Smooth muscle cell of the brain vasculature (primary cell): ENCODE measurements at regions not wholly inside any gene's neighbourhood (a gene's known extent, or its start where the extent isn't known, plus 50 kb on each side); places are given as distances from the start of the nearest gene placed in this dataset.
"Not testable (repeated sequence)": the region's sequence is repeated elsewhere in the genome, so short reads cannot be mapped to it uniquely, and the experiment has no call there.

Experiments
- DNase-seq: peaks from one replicate; pipeline ENCODE4 v3.0.0-alpha.2; 2012; ENCODE audit warnings: low read depth, low spot score

DNA sequence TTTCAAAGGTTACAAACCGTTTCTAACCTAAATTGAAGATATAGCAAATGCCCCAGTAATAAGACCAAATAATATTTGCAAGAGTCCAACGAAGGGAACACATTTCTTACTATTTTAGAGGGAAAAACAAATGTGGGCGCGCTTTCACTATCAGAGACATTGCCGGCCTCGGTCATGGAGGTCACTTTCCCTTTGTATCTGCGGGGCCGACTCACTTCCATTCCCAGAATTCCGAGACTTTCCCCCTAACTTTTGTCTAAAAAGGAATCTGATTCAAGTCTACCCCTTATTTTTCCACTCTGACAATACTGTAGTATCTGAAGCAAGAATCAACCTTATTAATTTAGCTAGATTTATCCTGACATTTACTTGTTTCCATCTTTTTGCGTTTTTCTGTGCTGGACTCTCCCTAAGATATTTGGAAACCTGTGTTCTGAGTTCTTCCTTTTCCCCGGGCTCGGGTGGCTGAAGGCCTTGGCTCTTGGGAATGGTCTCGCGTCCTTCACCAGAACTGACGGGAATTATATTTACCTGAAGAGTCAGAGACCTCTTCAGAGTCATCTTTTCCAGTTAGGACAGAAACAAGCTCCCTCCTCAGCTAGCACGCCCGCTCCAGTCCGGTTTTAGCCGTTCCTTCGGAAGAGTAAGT lies 71.8 kb upstream of the ZNF184 start:
- no peak for DNase-seq

DNA sequence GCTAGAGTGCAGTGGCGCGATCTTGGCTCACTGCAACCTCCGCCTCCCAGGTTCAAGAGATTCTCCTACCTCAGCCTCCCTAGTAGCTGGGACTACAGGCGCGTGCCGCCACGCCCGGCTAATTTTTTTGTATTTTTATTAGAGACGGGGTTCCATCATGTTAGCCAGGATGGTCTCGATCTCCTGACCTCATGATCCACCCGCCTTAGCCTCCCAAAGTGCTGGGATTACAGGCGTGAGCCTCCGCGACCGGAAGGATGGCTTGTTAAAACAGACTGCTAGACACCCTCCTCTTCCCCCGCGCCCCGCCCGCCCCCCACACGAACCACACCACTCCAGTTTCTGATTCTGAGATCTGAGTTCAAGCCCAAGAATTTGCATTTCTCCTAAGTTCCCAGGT lies 71.2 kb upstream of the ZNF184 start:
- DNase-seq = not testable (repeated sequence)

DNA sequence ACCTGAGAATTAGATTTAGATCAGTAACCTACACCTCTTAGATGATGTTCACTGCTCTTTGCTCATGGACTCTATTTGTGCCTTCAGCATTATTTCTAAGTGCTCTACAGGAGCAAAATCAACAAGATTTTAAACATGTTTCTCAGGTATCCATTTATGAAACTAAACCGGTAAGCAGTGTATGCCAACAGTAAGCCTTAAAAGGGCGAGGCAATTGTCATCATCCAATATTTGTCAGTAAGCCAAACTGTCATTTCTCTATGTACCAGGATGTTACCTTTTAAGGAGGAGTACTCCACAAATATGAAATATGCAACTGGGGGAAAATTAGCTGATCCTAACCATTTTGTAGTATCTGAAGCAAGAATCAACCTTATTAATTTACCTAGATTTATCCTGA lies 69.6 kb upstream of the ZNF184 start:
- DNase-seq = no peak

DNA sequence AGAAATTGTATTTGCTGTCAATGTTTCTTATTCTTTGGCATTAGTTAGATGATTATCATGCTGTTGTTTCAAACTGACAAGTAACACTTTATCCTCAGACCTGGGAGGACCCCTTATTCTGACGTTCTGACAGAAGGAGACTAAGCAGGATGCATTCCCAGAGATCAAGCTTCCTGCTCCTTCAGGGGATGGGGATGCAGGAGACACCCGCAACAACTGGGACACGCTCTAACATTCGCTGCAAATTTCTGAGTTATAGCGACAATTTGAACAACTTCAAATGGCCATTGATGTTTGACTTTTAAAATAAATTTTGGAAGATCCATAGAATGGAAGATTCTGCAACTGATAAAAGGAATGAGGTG lies 69.0 kb upstream of the ZNF184 start:
- DNase-seq = no peak

DNA sequence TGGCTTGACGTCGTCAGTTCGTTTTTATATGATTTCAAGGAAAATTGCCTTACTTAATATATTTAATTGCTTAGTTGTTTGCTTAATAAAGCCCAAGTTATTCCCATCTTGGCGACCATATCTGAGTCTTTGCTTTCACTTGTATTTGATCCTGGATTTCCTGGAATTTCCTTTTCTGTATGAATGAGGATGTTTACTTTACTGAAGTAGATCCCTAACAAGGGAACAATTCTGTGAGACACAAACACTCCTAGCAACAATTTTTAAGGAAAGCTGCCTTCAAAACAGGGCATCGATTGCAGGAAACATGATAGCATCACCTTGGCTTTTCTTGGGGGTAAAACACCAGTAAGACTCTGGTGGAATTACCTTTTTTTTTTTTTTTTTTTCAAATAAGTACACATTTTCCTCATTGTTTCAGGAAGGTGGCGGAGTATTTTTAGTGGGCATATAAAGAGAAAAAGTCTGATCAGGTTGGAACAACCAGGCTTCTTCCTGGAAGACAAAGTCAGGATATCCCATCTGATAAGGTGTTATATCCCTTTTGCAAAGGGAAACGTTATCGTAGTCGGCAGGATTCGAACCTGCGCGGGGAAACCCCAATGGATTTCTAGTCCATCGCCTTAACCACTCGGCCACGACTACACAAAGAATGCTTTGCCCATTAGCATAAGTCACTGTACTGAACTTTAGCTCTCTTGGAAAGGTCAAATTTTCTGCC lies 68.5 kb upstream of the ZNF184 start:
- no peak for DNase-seq

DNA sequence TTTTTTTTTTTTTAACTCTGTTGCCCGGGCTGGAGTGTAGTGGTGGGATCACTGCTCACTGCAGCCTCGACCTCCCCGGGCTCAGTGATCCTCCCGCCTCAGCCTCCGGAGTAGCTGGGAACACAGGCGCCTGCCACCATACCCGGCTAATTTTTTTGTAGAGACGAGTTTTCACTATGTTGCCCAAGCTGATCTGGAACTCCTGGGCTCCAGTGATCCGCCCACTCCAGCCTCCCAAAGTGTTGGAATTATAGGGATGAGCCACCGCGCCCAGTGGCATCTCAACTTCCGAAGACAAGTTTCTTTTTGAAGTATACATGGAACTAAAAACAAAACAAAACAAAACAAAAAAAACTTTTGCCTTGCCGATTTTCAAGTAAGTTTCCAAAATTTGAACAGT lies 66.6 kb upstream of the ZNF184 start:
- DNase-seq = no peak

DNA sequence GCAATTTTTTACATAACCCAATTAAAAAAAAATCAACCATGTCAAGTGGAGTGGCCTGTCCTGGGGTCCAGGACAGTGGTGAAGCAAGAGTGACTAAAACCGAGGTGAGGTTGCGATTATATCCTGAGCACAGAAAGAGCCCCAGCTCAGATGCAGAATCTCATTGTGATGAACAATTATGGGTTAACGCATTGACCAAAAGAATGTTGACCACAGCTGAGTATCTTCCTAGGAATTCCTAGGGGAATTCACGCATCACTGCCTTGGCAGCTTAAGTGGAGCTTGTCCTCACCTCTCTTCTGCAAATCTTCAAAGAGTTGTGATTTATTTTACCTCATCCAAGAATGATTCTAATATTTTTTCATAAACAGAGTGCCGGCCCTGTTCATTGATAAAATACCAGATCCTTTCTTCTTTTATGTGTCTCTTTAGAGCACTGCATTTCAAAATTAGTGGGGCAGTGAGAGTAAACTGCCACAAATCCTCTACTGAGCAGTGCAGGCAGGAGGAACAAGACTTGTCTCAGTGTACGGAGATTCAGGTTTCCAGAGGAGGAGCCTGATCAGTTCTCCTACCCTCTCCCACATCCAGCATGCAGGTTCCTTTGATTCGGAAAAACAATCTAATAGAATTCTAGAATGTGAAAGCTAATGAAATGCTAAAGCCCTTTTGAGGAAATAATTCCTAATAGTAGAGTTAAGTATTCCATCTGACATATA lies 60.1 kb upstream of the ZNF184 start:
- DNase-seq = no peak

DNA sequence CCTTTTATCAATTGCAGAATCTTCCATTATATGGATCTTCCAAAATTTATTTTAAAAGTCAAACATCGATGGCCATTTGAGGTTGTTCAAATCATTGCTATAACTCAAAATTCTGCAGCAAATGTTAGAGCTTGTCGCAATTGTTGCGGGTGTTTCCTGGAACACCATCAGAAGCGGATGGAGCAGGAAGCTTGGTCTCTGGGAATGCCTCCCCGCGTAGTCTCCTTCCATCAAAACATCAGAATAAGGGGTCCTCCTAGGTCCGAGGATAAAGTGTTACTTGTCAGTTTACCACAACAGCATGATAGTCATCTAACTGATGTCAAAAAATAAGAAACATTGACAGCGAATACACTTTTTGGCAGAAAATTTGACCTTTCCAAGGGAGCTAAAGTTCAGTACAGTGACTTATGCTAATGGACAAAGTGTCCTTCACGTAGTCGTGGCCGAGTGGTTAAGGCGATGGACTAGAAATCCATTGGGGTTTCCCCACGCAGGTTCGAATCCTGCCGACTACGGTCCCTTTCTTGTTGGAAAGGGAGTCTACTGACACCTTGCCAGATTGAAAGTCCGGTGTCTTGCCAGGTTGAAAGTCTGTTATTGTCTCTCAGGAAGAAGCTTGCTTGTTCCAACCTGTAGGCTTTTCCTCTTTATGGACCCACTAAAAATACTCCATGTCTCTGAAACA lies 59.0 kb upstream of the ZNF184 start:
- no peak for DNase-seq

DNA sequence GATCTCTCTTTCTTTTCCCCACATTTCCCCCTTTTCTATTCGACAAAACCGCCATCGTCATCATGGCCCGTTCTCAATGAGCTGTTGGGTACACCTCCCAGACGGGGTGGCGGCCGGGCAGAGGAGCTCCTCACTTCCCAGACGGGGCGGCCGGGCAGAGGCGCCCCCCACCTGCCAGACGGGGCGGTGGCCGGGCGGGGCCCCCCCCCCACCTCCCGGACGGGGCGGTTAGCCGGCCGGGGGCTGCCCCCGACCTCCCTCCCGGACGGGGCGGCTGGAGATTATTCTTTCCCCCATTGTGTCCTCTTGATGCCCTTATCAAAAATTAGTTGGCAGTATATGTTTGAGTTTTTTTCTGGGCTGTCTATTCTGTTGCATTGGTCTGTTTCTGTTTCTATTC lies 56.9 kb upstream of the ZNF184 start:
- not testable (repeated sequence) for DNase-seq

DNA sequence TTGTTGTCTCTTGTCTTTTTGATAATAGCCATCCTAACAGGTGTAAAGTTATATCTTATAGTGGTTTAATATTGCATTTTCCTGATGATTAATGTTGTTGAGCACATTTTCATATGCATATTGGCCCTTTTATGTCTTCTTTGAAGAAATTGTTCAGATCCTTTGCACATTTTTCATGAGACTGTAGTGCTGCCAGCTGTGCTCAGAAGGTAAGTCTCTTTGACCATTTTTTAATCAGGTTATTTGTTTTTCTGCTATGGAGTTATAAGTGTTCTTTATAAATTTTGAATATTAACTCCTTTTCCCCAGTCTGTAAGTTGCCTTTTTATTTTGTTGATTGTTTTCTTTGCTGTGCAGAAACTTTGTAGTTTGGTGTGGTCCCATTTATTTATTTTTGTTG lies 55.8 kb upstream of the ZNF184 start:
- no peak for DNase-seq
